ENCODE measurements at regions not wholly inside any gene's neighbourhood (a gene's known extent, or its start where the extent isn't known, plus 50 kb on each side); places are given as distances from the start of the nearest gene placed in this dataset.

- Histone ChIP-seq H3K27ac (ENCODE audit: low read depth, low read length) (no peak overlapping the region), H3K18ac (ENCODE audit: extremely low read depth, low read length) (no peak overlapping the region)
Observed at GRCh38 chr3:18016366-18016765, 273.9 kb upstream of the TBC1D5 start.

More at GRCh38 chr3:18016366-18016765, 273.9 kb upstream of the TBC1D5 start:
- Histone ChIP-seq H3K23me2 (ENCODE audit: low read depth, low read length) (no peaks in the 10 kb centered on the region), H3K23ac (ENCODE audit: insufficient read length) (no peak overlapping the region), H3K36me3 (ENCODE audit: control insufficient read depth in 2 of 4, insufficient read depth in 4 of 4, low read length in 3 of 4) (no peaks in the 10 kb centered on the region), H3K9ac (replicated peaks in 1 of 4; ENCODE audit: extremely low read depth in 1 of 4, low read depth in 3 of 4, low read length in 3 of 4) (no peak overlapping the region), H3K4me3 (ENCODE audit: extremely low read depth in 1 of 4, insufficient read depth in 2 of 4, low read depth in 3 of 4, low read length in 4 of 4) (no peak overlapping the region), H3K4me2 (ENCODE audit: insufficient read depth in 1 of 2, low read depth in 2 of 2, low read length in 2 of 2) (no peak overlapping the region), H2BK12ac (ENCODE audit: low read depth, low read length) (no peak overlapping the region), H3K4me1 (replicated peaks in 1 of 4; ENCODE audit: control insufficient read depth in 3 of 4, insufficient read depth in 4 of 4, low read length in 3 of 4) (no peaks in the 10 kb centered on the region), H4K20me1 (replicated peaks in 1 of 2; ENCODE audit: control insufficient read depth in 1 of 2, insufficient read depth in 2 of 2, low read length in 2 of 2) (no peaks in the 10 kb centered on the region), H3K4ac (replicated peaks; ENCODE audit: insufficient read length, low read depth, low read length) (no peak overlapping the region), H4K91ac (replicated peaks; ENCODE audit: insufficient read length, low read length) (no peak overlapping the region), H3K79me1 (ENCODE audit: low read depth, low read length) (no peaks in the 10 kb centered on the region), H3K14ac (ENCODE audit: insufficient read length) (no peak overlapping the region), H2BK15ac (ENCODE audit: low read length) (no peak overlapping the region), H4K5ac (ENCODE audit: insufficient read length, low read depth, low read length) (no peak overlapping the region), H3K79me2 (ENCODE audit: control insufficient read depth in 1 of 2, insufficient read depth in 2 of 2, low read length in 2 of 2) (no peaks in the 10 kb centered on the region), H4K8ac (ENCODE audit: extremely low read depth, insufficient read depth, low read length) (no peak overlapping the region), H2AFZ (ENCODE audit: low read length) (no peak overlapping the region), H2AK5ac (ENCODE audit: low read depth, low read length) (no peak overlapping the region), H2BK20ac (ENCODE audit: low read length) (no peak overlapping the region), H3K9me3 (ENCODE audit: insufficient read depth in 2 of 2, low read depth in 1 of 2, low read length in 1 of 2) (no peaks in the 10 kb centered on the region), H2BK120ac (replicated peaks; ENCODE audit: low read depth, low read length) (no peak overlapping the region), H2BK5ac (ENCODE audit: low read depth, low read length) (no peak overlapping the region), H3K56ac (replicated peaks; ENCODE audit: insufficient read length, low read depth, low read length) (no peak overlapping the region), H3K27me3 (replicated peaks in 1 of 4; ENCODE audit: control insufficient read depth in 3 of 4, extremely low read depth in 1 of 4, insufficient read depth in 3 of 4, low read length in 3 of 4) (no peaks in the 10 kb centered on the region)
- FAIRE-seq = no peak
- ChIA-PET POLR2A (ENCODE audit: partially characterized antibody) (no interaction called here), CTCF (ENCODE audit: partially characterized antibody) (no interaction called here)
- no peak for DNase-seq (ENCODE audit: low read depth in 1 of 2, low spot score in 2 of 2)
- 95% methylated on average over 7 of the region's 7 CpGs; no CpG with 5 or more reads in 1 of the 2 experiments for WGBS, 2 experiments (ENCODE audit: extremely low coverage in 1 of 2, insufficient coverage in 1 of 2, insufficient read length in 1 of 2, insufficient replicate concordance in 2 of 2, low coverage in 1 of 2, low lambda C conversion rate in 2 of 2, missing lambda C conversion rate in 1 of 2)
- TF ChIP-seq E2F6 (IDR thresholded peaks at IDR 0.05) (no peak), PHF8 (conservative IDR thresholded peaks at IDR 0.05; ENCODE audit: low read depth, low read length) (no peak), JUN (IDR thresholded peaks at IDR 0.05; ENCODE audit: low read depth, low read length) (no peak)

Data from H1 (cell line).